ENCODE measurements at regions not wholly inside any gene's neighbourhood (a gene's known extent, or its start where the extent isn't known, plus 50 kb on each side); places are given as distances from the start of the nearest gene placed in this dataset.

DNA sequence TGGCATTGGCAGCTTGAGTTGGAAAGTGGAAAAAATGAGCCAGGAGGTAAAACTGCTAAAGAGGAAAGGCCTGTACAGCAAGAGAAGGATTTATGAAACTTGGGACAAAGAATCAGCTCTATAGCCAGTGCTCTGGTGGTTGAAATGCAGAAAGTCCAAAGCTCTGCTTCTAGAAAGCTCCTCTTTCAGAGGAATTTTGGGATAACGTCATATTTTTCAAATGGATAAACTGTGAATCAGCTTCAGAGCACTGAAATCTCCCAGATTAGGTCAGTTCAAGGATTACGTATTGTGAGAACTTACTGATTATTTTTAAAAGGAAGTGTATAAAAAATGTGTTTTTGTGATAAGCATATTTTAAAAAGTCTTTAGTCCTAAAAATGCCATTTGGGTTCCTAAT, 203.1 kb upstream of the CNOT2 start:
- H3K4me3 ChIP-seq (ENCODE audit: low read depth, low read length), result no peak overlapping the region
- TF ChIP-seq, protein P1, sequence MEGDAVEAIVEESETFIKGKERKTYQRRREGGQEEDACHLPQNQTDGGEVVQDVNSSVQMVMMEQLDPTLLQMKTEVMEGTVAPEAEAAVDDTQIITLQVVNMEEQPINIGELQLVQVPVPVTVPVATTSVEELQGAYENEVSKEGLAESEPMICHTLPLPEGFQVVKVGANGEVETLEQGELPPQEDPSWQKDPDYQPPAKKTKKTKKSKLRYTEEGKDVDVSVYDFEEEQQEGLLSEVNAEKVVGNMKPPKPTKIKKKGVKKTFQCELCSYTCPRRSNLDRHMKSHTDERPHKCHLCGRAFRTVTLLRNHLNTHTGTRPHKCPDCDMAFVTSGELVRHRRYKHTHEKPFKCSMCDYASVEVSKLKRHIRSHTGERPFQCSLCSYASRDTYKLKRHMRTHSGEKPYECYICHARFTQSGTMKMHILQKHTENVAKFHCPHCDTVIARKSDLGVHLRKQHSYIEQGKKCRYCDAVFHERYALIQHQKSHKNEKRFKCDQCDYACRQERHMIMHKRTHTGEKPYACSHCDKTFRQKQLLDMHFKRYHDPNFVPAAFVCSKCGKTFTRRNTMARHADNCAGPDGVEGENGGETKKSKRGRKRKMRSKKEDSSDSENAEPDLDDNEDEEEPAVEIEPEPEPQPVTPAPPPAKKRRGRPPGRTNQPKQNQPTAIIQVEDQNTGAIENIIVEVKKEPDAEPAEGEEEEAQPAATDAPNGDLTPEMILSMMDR (IDR thresholded peaks at IDR 0.05; ENCODE audit: low read depth, low read length, missing control alignments), result no peak
- DNase-seq (ENCODE audit: low read depth), result no peak

DNA sequence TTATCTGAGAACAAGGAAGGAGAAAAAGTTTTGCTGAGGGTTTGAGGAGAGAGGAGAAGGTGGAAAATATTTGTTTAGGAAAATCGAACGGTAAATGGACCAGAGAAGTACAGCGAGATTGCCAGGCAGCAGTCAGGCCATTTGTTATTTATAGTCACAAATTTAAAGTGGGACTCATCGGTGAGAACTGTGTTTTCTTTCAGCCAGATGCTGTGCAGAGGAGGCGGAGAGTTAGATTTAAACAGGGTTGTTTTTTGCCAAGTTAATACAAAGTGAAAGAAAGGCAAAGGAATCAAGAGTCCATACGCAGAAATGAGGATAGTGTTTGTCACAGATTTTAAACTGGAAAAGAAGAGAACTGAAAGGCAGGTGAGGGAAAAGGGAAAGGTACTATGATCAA, 200.6 kb upstream of the CNOT2 start:
- H3K4me3 ChIP-seq (ENCODE audit: low read depth, low read length), result no peak overlapping the region
- DNase-seq (ENCODE audit: low read depth), result no peak
- TF ChIP-seq, protein P1 (IDR thresholded peaks at IDR 0.05; ENCODE audit: low read depth, low read length, missing control alignments), result no peak

DNA sequence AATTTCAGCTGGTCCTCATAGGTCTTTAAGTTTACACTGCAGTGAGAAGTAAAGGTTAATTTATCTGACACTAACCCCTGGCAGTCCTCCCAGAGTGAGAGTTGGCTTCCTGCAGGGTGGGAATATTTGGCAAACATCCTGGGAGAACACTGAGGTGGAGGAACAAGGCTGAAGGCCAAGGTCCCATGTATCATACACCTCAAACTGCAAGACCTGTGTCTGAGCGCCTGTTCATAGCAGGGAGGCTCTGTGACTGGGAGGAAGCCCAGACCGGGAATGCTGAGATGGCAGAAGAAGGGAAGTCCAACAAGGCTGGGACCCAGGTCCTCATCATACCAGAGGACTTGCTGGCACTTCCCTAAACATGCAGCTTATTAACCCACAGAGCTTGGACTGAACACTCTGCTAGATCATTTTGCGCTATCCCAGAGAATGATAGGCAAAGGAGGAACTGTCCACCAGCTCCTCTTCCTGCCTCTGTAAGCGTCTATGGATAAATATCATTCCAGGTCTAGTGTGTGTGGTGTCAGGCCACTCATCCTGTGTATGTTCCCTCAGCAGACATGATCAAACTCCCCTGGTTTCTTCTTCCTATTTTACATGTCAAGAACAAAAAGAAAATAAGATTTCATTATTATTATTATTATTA, 199.6 kb upstream of the CNOT2 start:
- no peak for DNase-seq (ENCODE audit: low read depth)
- H3K4me3 ChIP-seq (ENCODE audit: low read depth, low read length), result no peak overlapping the region
- TF ChIP-seq, protein P1 (IDR thresholded peaks at IDR 0.05; ENCODE audit: low read depth, low read length, missing control alignments), result no peak

DNA sequence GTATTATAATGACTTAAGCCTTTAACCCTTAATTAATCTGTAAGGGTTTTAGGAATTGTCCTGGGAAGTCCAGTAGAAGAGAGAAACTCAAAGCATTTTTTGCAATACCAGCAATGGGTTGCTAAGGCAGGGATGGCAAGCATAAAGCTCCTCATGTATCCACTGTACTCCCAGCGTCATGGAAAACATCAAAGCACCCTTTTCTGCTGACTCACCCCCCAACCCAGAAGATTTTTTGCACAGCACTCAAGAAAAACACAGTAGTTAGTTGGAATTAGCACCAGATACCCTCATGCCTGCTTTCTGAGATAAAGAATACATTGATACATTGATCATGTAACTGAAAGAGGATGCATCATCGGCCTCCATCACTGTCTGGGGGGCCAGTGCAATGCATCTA, 199.1 kb upstream of the CNOT2 start:
- TF ChIP-seq, protein P1 (IDR thresholded peaks at IDR 0.05; ENCODE audit: low read depth, low read length, missing control alignments), result no peak
- no peak for DNase-seq (ENCODE audit: low read depth)
- no peak overlapping the region for H3K4me3 ChIP-seq (ENCODE audit: low read depth, low read length)

DNA sequence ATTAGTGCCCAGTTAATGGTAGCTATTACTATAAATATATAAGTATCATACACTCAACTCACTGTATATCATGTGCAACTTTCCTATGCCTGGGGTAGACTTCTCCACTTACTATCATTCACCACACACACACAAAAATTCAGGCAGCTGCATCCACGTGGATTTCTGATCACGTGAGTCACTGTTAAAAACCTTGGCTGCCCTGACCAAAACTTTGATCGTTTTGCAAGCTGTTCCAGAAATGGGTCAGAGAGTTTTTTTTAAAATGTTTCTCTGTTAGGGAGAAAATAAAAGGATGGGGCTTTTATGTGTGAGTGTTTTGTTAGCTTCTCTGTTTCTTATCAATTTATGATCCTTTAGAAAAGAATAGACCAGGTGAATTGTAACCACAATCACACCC, 198.2 kb upstream of the CNOT2 start:
- H3K4me3 ChIP-seq (ENCODE audit: low read depth, low read length), result no peak overlapping the region
- TF ChIP-seq, protein P1 (IDR thresholded peaks at IDR 0.05; ENCODE audit: low read depth, low read length, missing control alignments), result no peak
- no peak for DNase-seq (ENCODE audit: low read depth)

DNA sequence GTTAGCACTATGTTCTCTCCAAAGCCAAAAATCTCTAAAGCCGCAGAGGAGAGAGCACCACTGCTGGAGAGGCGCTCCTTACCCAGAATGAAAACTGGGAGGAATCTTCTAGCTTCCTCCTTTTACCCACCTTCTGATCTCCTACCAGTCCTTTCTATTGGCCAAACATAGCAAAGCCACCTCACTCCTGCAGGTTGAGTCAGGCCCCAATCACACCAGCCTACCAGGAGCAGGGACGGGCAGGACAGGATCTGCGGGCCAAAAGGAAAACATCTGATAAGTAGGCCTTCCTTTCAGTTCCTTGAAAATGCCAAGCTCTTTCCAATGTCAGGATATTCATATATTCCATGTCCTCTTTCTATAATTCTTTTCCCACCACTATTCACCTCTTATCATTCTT, 197.7 kb upstream of the CNOT2 start:
- TF ChIP-seq, protein P1 (IDR thresholded peaks at IDR 0.05; ENCODE audit: low read depth, low read length, missing control alignments), result no peak
- H3K4me3 ChIP-seq (ENCODE audit: low read depth, low read length), result no peak overlapping the region
- DNase-seq (ENCODE audit: low read depth), result no peak

DNA sequence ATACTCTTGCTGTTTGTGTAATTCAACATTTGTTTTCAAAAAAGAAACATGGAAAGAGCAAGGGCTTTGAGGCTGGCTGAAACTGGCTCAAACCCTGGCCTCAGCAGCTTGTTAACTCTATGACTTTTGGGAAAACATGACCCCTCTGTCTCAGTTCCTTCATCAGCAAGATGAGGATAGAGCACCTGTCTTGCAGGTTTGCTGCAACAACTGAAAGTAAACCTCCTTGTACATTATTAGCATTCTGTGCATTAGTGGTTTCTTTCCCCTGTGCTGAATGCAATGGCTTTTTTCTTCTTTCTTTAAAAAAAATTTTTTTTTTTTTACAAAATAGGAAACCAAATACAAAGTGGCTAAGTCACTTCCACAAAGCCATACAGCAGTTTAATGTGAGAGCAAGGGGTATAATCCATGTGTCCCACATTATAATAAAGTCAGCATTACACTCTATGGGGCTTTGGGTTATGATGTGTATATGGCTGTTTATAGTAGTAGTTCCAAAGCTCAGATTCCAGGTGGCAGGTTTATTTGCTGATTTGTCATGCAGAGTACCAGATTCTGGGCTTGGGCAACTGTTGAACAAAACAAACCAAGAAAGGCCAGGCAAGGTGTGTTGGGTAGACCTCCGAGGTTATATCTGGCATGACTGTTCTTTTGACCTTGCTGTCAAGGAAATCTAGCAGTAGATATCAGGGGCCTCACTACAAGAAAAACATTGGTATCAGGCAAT, 194.5 kb upstream of the CNOT2 start:
- DNase-seq (ENCODE audit: low read depth), result no peak
- no peak overlapping the region for H3K4me3 ChIP-seq (ENCODE audit: low read depth, low read length)
- TF ChIP-seq, protein P1 (IDR thresholded peaks at IDR 0.05; ENCODE audit: low read depth, low read length, missing control alignments), result no peak

Measured in GM12864 (cell line).